ENCODE measurements at regions not wholly inside any gene's neighbourhood (a gene's known extent, or its start where the extent isn't known, plus 50 kb on each side); places are given as distances from the start of the nearest gene placed in this dataset.
A peak's percentile ranks its signal among the peaks of the same experiment; 100 is the strongest.
"Not testable (repeated sequence)": the region's sequence is repeated elsewhere in the genome, so short reads cannot be mapped to it uniquely, and the experiment has no call there.

GRCh38 chr14:25436906-25437305 is 387.0 kb upstream of the STXBP6 start:
- DNase-seq (ENCODE audit: low spot score), result no peak

- no peak for DNase-seq (ENCODE audit: low spot score)
These were observed 386.4 kb upstream of the STXBP6 start for GRCh38 chr14:25436288-25436875.

- peak; percentile 43 for DNase-seq (ENCODE audit: low spot score)
These were observed 381.5 kb upstream of the STXBP6 start for GRCh38 chr14:25431211-25432076.

- no peak for DNase-seq (ENCODE audit: low spot score)
These were observed 380.9 kb upstream of the STXBP6 start for GRCh38 chr14:25430808-25431207.

- no peak for DNase-seq (ENCODE audit: low spot score)
These were observed 363.1 kb upstream of the STXBP6 start for GRCh38 chr14:25412998-25413397.

GRCh38 chr14:25411781-25412757 is 362.1 kb upstream of the STXBP6 start:
- DNase-seq (ENCODE audit: low spot score), result no peak

- peak; percentile 15 for DNase-seq (ENCODE audit: low spot score)
These were observed 356.9 kb upstream of the STXBP6 start for GRCh38 chr14:25406818-25407217.

- DNase-seq (ENCODE audit: low spot score), result peak; percentile 53
These were observed 350.8 kb upstream of the STXBP6 start for GRCh38 chr14:25400607-25401206.

- no peak for DNase-seq (ENCODE audit: low spot score)
These were observed 346.2 kb upstream of the STXBP6 start for GRCh38 chr14:25396128-25396527.

GRCh38 chr14:25394791-25395391 is 344.9 kb upstream of the STXBP6 start:
- no peak for DNase-seq (ENCODE audit: low spot score)

GRCh38 chr14:25394356-25394755 is 344.4 kb upstream of the STXBP6 start:
- DNase-seq (ENCODE audit: low spot score), result no peak

GRCh38 chr14:25389948-25390347 is 340.0 kb upstream of the STXBP6 start:
- DNase-seq (ENCODE audit: low spot score), result no peak

GRCh38 chr14:25381498-25381897 is 331.6 kb upstream of the STXBP6 start:
- no peak for DNase-seq (ENCODE audit: low spot score)

- DNase-seq (ENCODE audit: low spot score), result no peak
These were observed 325.7 kb upstream of the STXBP6 start for GRCh38 chr14:25375639-25376038.

- DNase-seq (ENCODE audit: low spot score), result no peak
These were observed 321.1 kb upstream of the STXBP6 start for GRCh38 chr14:25371068-25371467.

GRCh38 chr14:25370057-25370456 is 320.1 kb upstream of the STXBP6 start:
- DNase-seq (ENCODE audit: low spot score), result not testable (repeated sequence)

- DNase-seq (ENCODE audit: low spot score), result no peak
These were observed 308.4 kb upstream of the STXBP6 start for GRCh38 chr14:25358330-25358729.

- no peak for DNase-seq (ENCODE audit: low spot score)
These were observed 301.3 kb upstream of the STXBP6 start for GRCh38 chr14:25351269-25351668.

- DNase-seq (ENCODE audit: low spot score), result no peak
These were observed 300.9 kb upstream of the STXBP6 start for GRCh38 chr14:25350802-25351201.

- no peak for DNase-seq (ENCODE audit: low spot score)
These were observed 300.1 kb upstream of the STXBP6 start for GRCh38 chr14:25350021-25350420.

GRCh38 chr14:25349269-25349668 is 299.3 kb upstream of the STXBP6 start:
- DNase-seq (ENCODE audit: low spot score), result no peak
